GM12878 (cell line): ENCODE measurements at regions not wholly inside any gene's neighbourhood (a gene's known extent, or its start where the extent isn't known, plus 50 kb on each side); places are given as distances from the start of the nearest gene placed in this dataset.

Source experiments
- BCL11A ChIP-seq: IDR thresholded peaks from 2 replicates; pipeline ENCODE4 v1.6.1; 2011; ENCODE audit warnings: low read depth, low read length
- CBX3 ChIP-seq: fragments of 200-600 bp; sonication (generic); IDR thresholded peaks from 2 replicates; pipeline ENCODE4 v1.6.1; 2016; ENCODE audit warnings: low read depth, borderline replicate concordance
- HCFC1 ChIP-seq: fragments of 150-350 bp; IDR thresholded peaks from 2 replicates; pipeline ENCODE4 v1.6.1; 2014; ENCODE audit warnings: low read length
- MYB ChIP-seq: fragments of 150-350 bp; IDR thresholded peaks from 2 replicates; pipeline ENCODE4 v1.6.1; 2014; ENCODE audit warnings: mild to moderate bottlenecking, low read depth, low read length, borderline replicate concordance
- MYC ChIP-seq: IDR thresholded peaks from 2 replicates; pipeline ENCODE4 v1.6.1; 2011; ENCODE audit warnings: mild to moderate bottlenecking, low read length, moderate library complexity, inconsistent platforms; ENCODE audit not compliant: insufficient read depth, insufficient replicate concordance, insufficient read length, severe bottlenecking
- NR2C1 ChIP-seq: fragments of 450-650 bp; IDR thresholded peaks from 2 replicates; pipeline ENCODE4 v1.6.1; 2017; ENCODE audit warnings: antibody characterized with exemption, mild to moderate bottlenecking, moderate library complexity
- NR2F1 ChIP-seq: fragments of 450-650 bp; conservative IDR thresholded peaks from 2 replicates; pipeline ENCODE4 v1.6.1; 2017; ENCODE audit warnings: mild to moderate bottlenecking
- POLR2AphosphoS5 ChIP-seq: IDR thresholded peaks from 2 replicates; pipeline ENCODE4 v1.6.1; 2011; ENCODE audit warnings: mild to moderate bottlenecking, low read length, inconsistent platforms
- RB1 ChIP-seq: fragments of 450-650 bp; formaldehyde crosslinking; IDR thresholded peaks from 2 replicates; pipeline ENCODE4 v1.6.1; 2017; ENCODE audit warnings: mild to moderate bottlenecking, borderline replicate concordance
- RUNX3 ChIP-seq: IDR thresholded peaks from 2 replicates; pipeline ENCODE4 v1.6.1; 2012; ENCODE audit warnings: low read length, inconsistent platforms
- SIN3A ChIP-seq: IDR thresholded peaks from 2 replicates; pipeline ENCODE4 v1.6.1; 2012; ENCODE audit warnings: low read depth, low read length, improper control_type of control experiment
- SREBF2 ChIP-seq: IDR thresholded peaks from 2 replicates; pipeline ENCODE4 v1.6.1; 2012; ENCODE audit warnings: mild to moderate bottlenecking, low read length
- STAT3 ChIP-seq: IDR thresholded peaks from 2 replicates; pipeline ENCODE4 v1.6.1; 2011; ENCODE audit warnings: low read depth, low read length, improper control_type of control experiment
- SUZ12 ChIP-seq: fragments of 200-600 bp; sonication (generic); IDR thresholded peaks from one replicate; pipeline ENCODE4 v1.6.1; 2018; ENCODE audit warnings: antibody characterized with exemption, mild to moderate bottlenecking; ENCODE audit not compliant: unreplicated experiment
- TF ChIP-seq, protein P1 (sequence below): fragments of 450-650 bp; IDR thresholded peaks from 2 replicates; pipeline ENCODE4 v1.6.1; 2017; ENCODE audit warnings: mild to moderate bottlenecking, low read depth, inconsistent platforms; ENCODE audit not compliant: poor library complexity, severe bottlenecking
- TF ChIP-seq, protein P2 (sequence below): IDR thresholded peaks from 2 replicates; pipeline ENCODE4 v1.6.1; 2012; ENCODE audit warnings: mild to moderate bottlenecking, low read depth, low read length
- TF ChIP-seq, protein P3 (sequence below): IDR thresholded peaks from 2 replicates; pipeline ENCODE4 v1.6.1; 2012; ENCODE audit warnings: low read depth, low read length, improper control_type of control experiment
- TF ChIP-seq, protein P4 (sequence below): fragments of 450-650 bp; IDR thresholded peaks from 2 replicates; pipeline ENCODE4 v1.6.1; 2017; ENCODE audit warnings: borderline replicate concordance
- TF ChIP-seq, protein P5 (sequence below): IDR thresholded peaks from 2 replicates; pipeline ENCODE4 v1.6.1; 2011; ENCODE audit warnings: mild to moderate bottlenecking, low read depth, low read length, moderate library complexity; ENCODE audit not compliant: insufficient replicate concordance
- TF ChIP-seq, protein P6 (sequence below): fragments of 450-650 bp; conservative IDR thresholded peaks from 2 replicates; pipeline ENCODE4 v1.6.1; 2017; ENCODE audit warnings: mild to moderate bottlenecking, moderate library complexity

DNA sequence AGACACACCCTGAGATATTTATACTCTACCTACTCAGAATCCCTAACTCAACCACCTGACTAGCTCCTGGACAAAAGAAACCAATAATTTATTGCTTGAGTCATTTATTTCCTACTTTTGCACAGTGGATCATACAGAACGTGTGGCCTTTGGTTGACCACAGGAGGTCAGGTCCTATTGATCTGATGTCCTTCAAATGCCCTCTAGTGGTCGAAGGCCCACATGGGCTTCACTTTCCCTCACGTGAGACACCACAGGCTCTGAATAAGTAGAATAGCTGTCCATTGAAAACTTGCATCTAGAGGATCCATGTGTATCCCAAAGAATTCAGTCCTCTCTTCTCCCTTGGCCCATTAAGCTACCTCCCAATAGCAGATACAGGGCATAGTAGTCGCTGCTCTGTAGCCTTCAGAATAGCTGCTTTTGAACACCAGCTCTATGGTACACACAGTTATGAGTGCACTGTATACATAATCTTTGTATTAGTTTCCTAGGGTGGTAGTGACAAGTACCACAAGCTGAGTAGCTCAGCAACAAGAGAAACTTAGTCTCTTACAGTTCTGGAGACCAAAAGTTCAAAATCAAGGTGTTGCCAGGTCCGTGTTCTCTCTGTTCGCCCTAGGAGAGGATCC lies 177.6 kb upstream of the SMARCA2 start (continued):
- TF ChIP-seq, protein P1, sequence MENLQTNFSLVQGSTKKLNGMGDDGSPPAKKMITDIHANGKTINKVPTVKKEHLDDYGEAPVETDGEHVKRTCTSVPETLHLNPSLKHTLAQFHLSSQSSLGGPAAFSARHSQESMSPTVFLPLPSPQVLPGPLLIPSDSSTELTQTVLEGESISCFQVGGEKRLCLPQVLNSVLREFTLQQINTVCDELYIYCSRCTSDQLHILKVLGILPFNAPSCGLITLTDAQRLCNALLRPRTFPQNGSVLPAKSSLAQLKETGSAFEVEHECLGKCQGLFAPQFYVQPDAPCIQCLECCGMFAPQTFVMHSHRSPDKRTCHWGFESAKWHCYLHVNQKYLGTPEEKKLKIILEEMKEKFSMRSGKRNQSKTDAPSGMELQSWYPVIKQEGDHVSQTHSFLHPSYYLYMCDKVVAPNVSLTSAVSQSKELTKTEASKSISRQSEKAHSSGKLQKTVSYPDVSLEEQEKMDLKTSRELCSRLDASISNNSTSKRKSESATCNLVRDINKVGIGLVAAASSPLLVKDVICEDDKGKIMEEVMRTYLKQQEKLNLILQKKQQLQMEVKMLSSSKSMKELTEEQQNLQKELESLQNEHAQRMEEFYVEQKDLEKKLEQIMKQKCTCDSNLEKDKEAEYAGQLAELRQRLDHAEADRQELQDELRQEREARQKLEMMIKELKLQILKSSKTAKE: no peak
- TF ChIP-seq MYC (no peak), RB1 (no peak), SUZ12 (no peak), MYB (no peak), HCFC1 (no peak), CBX3 (no peak), NR2F1 (peak; percentile 96), RUNX3 (peak; percentile 83), NR2C1 (no peak), SIN3A (no peak), BCL11A (no peak), POLR2AphosphoS5 (no peak), SREBF2 (no peak), STAT3 (no peak)
- TF ChIP-seq, protein P2, sequence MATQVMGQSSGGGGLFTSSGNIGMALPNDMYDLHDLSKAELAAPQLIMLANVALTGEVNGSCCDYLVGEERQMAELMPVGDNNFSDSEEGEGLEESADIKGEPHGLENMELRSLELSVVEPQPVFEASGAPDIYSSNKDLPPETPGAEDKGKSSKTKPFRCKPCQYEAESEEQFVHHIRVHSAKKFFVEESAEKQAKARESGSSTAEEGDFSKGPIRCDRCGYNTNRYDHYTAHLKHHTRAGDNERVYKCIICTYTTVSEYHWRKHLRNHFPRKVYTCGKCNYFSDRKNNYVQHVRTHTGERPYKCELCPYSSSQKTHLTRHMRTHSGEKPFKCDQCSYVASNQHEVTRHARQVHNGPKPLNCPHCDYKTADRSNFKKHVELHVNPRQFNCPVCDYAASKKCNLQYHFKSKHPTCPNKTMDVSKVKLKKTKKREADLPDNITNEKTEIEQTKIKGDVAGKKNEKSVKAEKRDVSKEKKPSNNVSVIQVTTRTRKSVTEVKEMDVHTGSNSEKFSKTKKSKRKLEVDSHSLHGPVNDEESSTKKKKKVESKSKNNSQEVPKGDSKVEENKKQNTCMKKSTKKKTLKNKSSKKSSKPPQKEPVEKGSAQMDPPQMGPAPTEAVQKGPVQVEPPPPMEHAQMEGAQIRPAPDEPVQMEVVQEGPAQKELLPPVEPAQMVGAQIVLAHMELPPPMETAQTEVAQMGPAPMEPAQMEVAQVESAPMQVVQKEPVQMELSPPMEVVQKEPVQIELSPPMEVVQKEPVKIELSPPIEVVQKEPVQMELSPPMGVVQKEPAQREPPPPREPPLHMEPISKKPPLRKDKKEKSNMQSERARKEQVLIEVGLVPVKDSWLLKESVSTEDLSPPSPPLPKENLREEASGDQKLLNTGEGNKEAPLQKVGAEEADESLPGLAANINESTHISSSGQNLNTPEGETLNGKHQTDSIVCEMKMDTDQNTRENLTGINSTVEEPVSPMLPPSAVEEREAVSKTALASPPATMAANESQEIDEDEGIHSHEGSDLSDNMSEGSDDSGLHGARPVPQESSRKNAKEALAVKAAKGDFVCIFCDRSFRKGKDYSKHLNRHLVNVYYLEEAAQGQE: no peak
- TF ChIP-seq, protein P3, sequence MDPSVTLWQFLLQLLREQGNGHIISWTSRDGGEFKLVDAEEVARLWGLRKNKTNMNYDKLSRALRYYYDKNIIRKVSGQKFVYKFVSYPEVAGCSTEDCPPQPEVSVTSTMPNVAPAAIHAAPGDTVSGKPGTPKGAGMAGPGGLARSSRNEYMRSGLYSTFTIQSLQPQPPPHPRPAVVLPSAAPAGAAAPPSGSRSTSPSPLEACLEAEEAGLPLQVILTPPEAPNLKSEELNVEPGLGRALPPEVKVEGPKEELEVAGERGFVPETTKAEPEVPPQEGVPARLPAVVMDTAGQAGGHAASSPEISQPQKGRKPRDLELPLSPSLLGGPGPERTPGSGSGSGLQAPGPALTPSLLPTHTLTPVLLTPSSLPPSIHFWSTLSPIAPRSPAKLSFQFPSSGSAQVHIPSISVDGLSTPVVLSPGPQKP: no peak
- TF ChIP-seq, protein P4, sequence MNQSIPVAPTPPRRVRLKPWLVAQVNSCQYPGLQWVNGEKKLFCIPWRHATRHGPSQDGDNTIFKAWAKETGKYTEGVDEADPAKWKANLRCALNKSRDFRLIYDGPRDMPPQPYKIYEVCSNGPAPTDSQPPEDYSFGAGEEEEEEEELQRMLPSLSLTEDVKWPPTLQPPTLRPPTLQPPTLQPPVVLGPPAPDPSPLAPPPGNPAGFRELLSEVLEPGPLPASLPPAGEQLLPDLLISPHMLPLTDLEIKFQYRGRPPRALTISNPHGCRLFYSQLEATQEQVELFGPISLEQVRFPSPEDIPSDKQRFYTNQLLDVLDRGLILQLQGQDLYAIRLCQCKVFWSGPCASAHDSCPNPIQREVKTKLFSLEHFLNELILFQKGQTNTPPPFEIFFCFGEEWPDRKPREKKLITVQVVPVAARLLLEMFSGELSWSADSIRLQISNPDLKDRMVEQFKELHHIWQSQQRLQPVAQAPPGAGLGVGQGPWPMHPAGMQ: no peak
- TF ChIP-seq, protein P5, sequence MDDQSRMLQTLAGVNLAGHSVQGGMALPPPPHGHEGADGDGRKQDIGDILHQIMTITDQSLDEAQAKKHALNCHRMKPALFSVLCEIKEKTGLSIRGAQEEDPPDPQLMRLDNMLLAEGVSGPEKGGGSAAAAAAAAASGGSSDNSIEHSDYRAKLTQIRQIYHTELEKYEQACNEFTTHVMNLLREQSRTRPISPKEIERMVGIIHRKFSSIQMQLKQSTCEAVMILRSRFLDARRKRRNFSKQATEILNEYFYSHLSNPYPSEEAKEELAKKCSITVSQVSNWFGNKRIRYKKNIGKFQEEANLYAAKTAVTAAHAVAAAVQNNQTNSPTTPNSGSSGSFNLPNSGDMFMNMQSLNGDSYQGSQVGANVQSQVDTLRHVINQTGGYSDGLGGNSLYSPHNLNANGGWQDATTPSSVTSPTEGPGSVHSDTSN: no peak
- TF ChIP-seq, protein P6, sequence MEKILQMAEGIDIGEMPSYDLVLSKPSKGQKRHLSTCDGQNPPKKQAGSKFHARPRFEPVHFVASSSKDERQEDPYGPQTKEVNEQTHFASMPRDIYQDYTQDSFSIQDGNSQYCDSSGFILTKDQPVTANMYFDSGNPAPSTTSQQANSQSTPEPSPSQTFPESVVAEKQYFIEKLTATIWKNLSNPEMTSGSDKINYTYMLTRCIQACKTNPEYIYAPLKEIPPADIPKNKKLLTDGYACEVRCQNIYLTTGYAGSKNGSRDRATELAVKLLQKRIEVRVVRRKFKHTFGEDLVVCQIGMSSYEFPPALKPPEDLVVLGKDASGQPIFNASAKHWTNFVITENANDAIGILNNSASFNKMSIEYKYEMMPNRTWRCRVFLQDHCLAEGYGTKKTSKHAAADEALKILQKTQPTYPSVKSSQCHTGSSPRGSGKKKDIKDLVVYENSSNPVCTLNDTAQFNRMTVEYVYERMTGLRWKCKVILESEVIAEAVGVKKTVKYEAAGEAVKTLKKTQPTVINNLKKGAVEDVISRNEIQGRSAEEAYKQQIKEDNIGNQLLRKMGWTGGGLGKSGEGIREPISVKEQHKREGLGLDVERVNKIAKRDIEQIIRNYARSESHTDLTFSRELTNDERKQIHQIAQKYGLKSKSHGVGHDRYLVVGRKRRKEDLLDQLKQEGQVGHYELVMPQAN: no peak
